WTC11 (cell line): ENCODE measurements at regions not wholly inside any gene's neighbourhood (a gene's known extent, or its start where the extent isn't known, plus 50 kb on each side); places are given as distances from the start of the nearest gene placed in this dataset.

ENCODE experiments used
- ATAC-seq: fragments of 200-7000 bp; cut with Tn5 transposase; 2 replicates; pipeline ENCODE4 v1.10.0; 2021; ENCODE audit warnings: mild to moderate bottlenecking, moderate library complexity
- CTCF ChIA-PET: fragments of 300-600 bp; sonication (Branson Sonifier 250); formaldehyde crosslinking; loops from one replicate; lab custom pipeline; 2021; ENCODE audit warnings: antibody characterized with exemption; lab: Charles Lee
- POLR2A ChIA-PET: fragments of 350-600 bp; sonication (Branson Sonifier 250); formaldehyde crosslinking; loops from one replicate; lab custom pipeline; 2021; ENCODE audit warnings: antibody characterized with exemption; lab: Charles Lee
- DNase-seq: peaks from one replicate; pipeline ENCODE4 v3.0.0; 2021; ENCODE audit warnings: low spot score
- H3K27ac Mint-ChIP-seq: 2 replicates; pipeline ENCODE4 v1.8.0; 2021; ENCODE audit warnings: mixed read lengths
- H3K27me3 Mint-ChIP-seq: 2 replicates; pipeline ENCODE4 v1.8.0; 2021; ENCODE audit warnings: low read depth, mild to moderate bottlenecking, moderate library complexity, mixed read lengths
- H3K36me3 Mint-ChIP-seq: 2 replicates; pipeline ENCODE4 v1.8.0; 2021; ENCODE audit warnings: mixed read lengths
- H3K4me1 Mint-ChIP-seq: 2 replicates; pipeline ENCODE4 v1.8.0; 2022; ENCODE audit warnings: mixed read lengths
- H3K4me3 Mint-ChIP-seq: 2 replicates; pipeline ENCODE4 v1.8.0; 2021; ENCODE audit warnings: mild to moderate bottlenecking, moderate library complexity, mixed read lengths
- H3K9me3 Mint-ChIP-seq: 2 replicates; pipeline ENCODE4 v1.8.0; 2021; ENCODE audit warnings: mixed read lengths
- ARID4B ChIP-seq: sonication (generic); formaldehyde crosslinking; IDR thresholded peaks from 2 replicates; pipeline ENCODE4 v1.8.0; 2023; ENCODE audit warnings: missing genetic modification reagents, mild to moderate bottlenecking, borderline replicate concordance
- GABPB1 ChIP-seq: sonication (generic); formaldehyde crosslinking; IDR thresholded peaks from 2 replicates; pipeline ENCODE4 v1.8.1; 2023; ENCODE audit warnings: mild to moderate bottlenecking, missing genetic modification reagents
- HMGA2 ChIP-seq: fragments of 250-450 bp; sonication (Bioruptor Pico); IDR thresholded peaks from 2 replicates; pipeline ENCODE4 v1.4.0; 2021; ENCODE audit warnings: mild to moderate bottlenecking, moderate library complexity
- HMGXB4 ChIP-seq: sonication (generic); formaldehyde crosslinking; IDR thresholded peaks from 2 replicates; pipeline ENCODE4 v1.8.1; 2023; ENCODE audit warnings: mild to moderate bottlenecking, moderate library complexity, missing genetic modification reagents
- KAT7 ChIP-seq: sonication (generic); formaldehyde crosslinking; IDR thresholded peaks from 2 replicates; pipeline ENCODE4 v1.8.1; 2023; ENCODE audit warnings: missing genetic modification reagents, mild to moderate bottlenecking, borderline replicate concordance
- PRDM15 ChIP-seq: sonication (generic); formaldehyde crosslinking; IDR thresholded peaks from 2 replicates; pipeline ENCODE4 v1.8.0; 2022; ENCODE audit warnings: missing genetic modification reagents
- RELA ChIP-seq: sonication (generic); formaldehyde crosslinking; IDR thresholded peaks from 2 replicates; pipeline ENCODE4 v1.8.1; 2022; ENCODE audit warnings: missing genetic modification reagents, mild to moderate bottlenecking, borderline replicate concordance
- SMAD4 ChIP-seq: sonication (generic); formaldehyde crosslinking; IDR thresholded peaks from 2 replicates; pipeline ENCODE4 v1.8.0; 2022; ENCODE audit warnings: mild to moderate bottlenecking, missing genetic modification reagents
- SP1 ChIP-seq: sonication (generic); formaldehyde crosslinking; conservative IDR thresholded peaks from 2 replicates; pipeline ENCODE4 v1.8.1; 2022; ENCODE audit warnings: missing genetic modification reagents
- TP53 ChIP-seq: sonication (generic); formaldehyde crosslinking; IDR thresholded peaks from 2 replicates; pipeline ENCODE4 v1.8.1; 2023; ENCODE audit warnings: mild to moderate bottlenecking, missing genetic modification reagents
- TF ChIP-seq, protein P1 (sequence below): fragments of 250-450 bp; sonication (Bioruptor Pico); IDR thresholded peaks from 2 replicates; pipeline ENCODE4 v1.9.0; 2021; ENCODE audit warnings: mild to moderate bottlenecking, borderline replicate concordance
- TF ChIP-seq, protein P2 (sequence below): fragments of 250-450 bp; sonication (Bioruptor Pico); IDR thresholded peaks from 2 replicates; pipeline ENCODE4 v1.9.0; 2021; ENCODE audit warnings: moderate library complexity, mild to moderate bottlenecking, inconsistent platforms, borderline replicate concordance

DNA sequence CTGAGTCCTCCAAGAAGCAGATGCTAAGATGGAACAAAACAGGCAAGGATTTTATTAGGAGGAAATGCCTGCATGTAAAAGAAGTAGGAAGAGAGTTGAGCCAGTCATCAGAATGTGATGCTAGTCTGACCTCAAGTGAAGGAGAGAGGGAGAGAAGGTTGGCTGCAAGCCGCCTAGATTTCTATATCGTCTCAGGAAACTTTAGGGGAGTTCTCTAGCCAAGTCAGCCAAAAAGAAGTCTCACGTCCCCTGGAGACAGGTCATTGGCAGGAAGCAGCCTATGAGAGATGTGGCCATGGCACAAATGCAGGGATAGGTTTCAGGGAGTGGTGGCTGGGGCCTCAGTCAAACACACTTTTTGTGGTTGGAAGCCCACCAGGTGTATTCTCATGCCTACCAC lies 378.0 kb downstream of the CD109 start:
- TF ChIP-seq RELA, result no peak
- TF ChIP-seq TP53 (CRISPR knock-in tag), result no peak
- TF ChIP-seq, protein P1, sequence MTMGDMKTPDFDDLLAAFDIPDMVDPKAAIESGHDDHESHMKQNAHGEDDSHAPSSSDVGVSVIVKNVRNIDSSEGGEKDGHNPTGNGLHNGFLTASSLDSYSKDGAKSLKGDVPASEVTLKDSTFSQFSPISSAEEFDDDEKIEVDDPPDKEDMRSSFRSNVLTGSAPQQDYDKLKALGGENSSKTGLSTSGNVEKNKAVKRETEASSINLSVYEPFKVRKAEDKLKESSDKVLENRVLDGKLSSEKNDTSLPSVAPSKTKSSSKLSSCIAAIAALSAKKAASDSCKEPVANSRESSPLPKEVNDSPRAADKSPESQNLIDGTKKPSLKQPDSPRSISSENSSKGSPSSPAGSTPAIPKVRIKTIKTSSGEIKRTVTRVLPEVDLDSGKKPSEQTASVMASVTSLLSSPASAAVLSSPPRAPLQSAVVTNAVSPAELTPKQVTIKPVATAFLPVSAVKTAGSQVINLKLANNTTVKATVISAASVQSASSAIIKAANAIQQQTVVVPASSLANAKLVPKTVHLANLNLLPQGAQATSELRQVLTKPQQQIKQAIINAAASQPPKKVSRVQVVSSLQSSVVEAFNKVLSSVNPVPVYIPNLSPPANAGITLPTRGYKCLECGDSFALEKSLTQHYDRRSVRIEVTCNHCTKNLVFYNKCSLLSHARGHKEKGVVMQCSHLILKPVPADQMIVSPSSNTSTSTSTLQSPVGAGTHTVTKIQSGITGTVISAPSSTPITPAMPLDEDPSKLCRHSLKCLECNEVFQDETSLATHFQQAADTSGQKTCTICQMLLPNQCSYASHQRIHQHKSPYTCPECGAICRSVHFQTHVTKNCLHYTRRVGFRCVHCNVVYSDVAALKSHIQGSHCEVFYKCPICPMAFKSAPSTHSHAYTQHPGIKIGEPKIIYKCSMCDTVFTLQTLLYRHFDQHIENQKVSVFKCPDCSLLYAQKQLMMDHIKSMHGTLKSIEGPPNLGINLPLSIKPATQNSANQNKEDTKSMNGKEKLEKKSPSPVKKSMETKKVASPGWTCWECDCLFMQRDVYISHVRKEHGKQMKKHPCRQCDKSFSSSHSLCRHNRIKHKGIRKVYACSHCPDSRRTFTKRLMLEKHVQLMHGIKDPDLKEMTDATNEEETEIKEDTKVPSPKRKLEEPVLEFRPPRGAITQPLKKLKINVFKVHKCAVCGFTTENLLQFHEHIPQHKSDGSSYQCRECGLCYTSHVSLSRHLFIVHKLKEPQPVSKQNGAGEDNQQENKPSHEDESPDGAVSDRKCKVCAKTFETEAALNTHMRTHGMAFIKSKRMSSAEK, result no peak
- TF ChIP-seq PRDM15, result no peak
- no peak for TF ChIP-seq SP1 (CRISPR knock-in tag)
- TF ChIP-seq HMGA2 (CRISPR knock-in tag), result no peak
- no peak for TF ChIP-seq ARID4B (CRISPR knock-in tag)
- TF ChIP-seq SMAD4, result no peak
- no peak for ATAC-seq
- no peaks in the 10 kb centered on the region for H3K27me3 Mint-ChIP-seq
- no peak for DNase-seq
- POLR2A ChIA-PET, result no interaction called here
- H3K4me1 Mint-ChIP-seq, result no peaks in the 10 kb centered on the region
- CTCF ChIA-PET, result no interaction called here
- H3K4me3 Mint-ChIP-seq, result no peak overlapping the region
- no peaks in the 10 kb centered on the region for H3K36me3 Mint-ChIP-seq
- no peaks in the 10 kb centered on the region for H3K9me3 Mint-ChIP-seq
- H3K27ac Mint-ChIP-seq, result no peak overlapping the region

- H3K27ac Mint-ChIP-seq, result no peak overlapping the region
- H3K9me3 Mint-ChIP-seq, result no peaks in the 10 kb centered on the region
- ChIA-PET CTCF (no interaction called here), POLR2A (no interaction called here)
- H3K27me3 Mint-ChIP-seq, result no peaks in the 10 kb centered on the region
- no peaks in the 10 kb centered on the region for H3K4me1 Mint-ChIP-seq
- H3K36me3 Mint-ChIP-seq, result no peaks in the 10 kb centered on the region
- H3K4me3 Mint-ChIP-seq, result no peak overlapping the region
- DNase-seq (no peak), ATAC-seq (no peak)
- TF ChIP-seq GABPB1 (CRISPR knock-in tag), result no peak
- no peak for TF ChIP-seq KAT7 (CRISPR knock-in tag)
- no peak for TF ChIP-seq HMGXB4 (CRISPR knock-in tag)
- TF ChIP-seq, protein P2, sequence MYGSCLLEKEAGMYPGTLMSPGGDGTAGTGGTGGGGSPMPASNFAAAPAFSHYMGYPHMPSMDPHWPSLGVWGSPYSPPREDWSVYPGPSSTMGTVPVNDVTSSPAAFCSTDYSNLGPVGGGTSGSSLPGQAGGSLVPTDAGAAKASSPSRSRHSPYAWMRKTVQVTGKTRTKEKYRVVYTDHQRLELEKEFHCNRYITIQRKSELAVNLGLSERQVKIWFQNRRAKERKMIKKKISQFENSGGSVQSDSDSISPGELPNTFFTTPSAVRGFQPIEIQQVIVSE (CRISPR knock-in tag), result no peak
Observed at GRCh38 chr6:74073429-74073828, 377.4 kb downstream of the CD109 start.
